HG03095 (cell line): ENCODE measurements at regions not wholly inside any gene's neighbourhood (a gene's known extent, or its start where the extent isn't known, plus 50 kb on each side); places are given as distances from the start of the nearest gene placed in this dataset.

Experiments used
- ATAC-seq: cut with Tn5 transposase; IDR thresholded peaks from one replicate; pipeline ENCODE4 v1.9.1; 2021; ENCODE audit warnings: moderate library complexity; ENCODE audit not compliant: unreplicated experiment

DNA sequence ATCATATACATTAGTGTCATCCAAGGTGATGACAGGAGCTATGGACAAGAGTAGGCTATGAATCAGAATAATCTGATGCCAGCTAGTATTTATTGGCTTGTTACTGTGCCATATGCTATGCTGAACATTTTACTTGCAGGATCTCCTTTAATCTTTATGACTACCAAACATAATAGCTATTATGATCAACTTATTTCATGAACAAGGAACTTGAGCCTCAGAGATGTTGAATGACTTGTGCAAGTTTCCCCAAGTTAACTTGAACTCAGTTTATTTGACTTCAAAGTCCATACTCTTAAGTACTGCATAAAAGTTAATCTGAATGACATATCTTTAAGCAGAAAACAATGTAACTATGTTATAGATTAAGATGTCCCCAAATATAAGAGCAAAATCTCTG lies 178.8 kb upstream of the ARHGAP20 start:
- no peak for ATAC-seq

- no peak for ATAC-seq
Measured at GRCh38 chr11:110886288-110886970, 174.2 kb upstream of the ARHGAP20 start.

GRCh38 chr11:110883256-110883655 lies 171.0 kb upstream of the ARHGAP20 start:
- ATAC-seq, result no peak

GRCh38 chr11:110878513-110878912 lies 166.3 kb upstream of the ARHGAP20 start:
- ATAC-seq, result no peak

DNA sequence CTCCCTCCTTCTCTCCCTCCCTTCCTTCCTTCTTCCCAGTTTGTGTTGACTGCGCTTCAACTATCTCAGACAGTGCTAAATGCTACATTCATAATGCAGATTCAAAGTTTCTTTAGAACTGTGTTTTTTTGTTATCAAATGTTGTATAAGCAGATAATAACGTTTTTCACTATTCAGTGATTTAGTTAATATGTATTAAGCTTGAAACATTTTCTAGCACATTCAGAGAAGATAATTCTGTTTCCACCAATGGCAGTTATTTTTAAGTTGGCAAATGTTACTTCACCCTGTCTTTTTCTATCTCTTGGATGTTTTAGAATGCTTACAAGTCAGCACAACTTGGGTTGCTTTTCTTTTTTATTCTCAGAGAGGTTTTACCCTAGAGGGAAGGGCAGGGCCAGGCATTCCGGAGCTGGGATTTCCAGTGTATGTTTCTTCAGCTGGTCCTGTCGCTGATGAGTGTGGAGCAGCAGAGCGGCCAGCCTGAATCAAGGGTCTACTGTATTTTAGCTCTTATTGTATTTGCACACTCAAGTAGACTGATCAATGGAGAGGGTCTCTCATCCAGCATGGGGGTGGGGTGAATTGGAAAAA lies 162.3 kb upstream of the ARHGAP20 start:
- no peak for ATAC-seq

DNA sequence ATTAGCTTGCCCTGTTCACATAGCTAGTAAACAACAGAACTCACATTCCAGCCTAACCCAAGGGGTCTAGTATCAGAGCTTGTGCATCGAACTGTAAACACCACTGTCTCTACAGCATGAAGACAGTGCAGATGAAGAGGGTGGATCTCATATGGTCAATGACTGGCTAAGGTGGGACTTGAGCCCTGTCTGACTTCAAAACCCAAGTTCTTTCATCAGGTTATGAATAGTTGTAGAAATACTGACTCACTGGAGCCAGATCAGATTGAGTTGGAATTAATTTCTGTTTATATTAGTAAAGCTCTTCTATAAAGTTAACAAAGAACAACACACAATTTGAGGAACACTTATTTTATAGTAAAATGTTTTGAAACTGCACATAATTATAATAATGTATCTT lies 161.7 kb upstream of the ARHGAP20 start:
- no peak for ATAC-seq

GRCh38 chr11:110870816-110871522 lies 158.7 kb upstream of the ARHGAP20 start:
- no peak for ATAC-seq

DNA sequence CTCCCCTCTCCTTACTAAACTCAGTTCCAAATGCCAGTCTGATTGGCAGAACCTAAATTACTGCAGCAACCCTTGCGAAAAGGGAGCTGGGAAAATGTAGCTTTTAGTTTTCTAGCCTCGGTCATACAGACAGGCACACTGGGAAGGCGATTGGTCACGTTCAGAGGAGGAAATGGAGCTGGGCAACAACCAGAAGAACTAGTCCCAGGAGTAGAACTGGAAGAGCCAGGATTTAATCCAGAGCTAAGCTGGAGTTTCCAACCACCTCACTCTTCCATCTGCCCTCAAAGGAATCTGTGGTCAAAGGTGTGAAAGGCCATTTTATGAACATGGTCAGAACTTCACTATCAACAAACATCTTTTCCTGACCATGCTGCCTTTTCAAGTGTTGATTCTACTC lies 155.7 kb upstream of the ARHGAP20 start:
- ATAC-seq, result no peak

DNA sequence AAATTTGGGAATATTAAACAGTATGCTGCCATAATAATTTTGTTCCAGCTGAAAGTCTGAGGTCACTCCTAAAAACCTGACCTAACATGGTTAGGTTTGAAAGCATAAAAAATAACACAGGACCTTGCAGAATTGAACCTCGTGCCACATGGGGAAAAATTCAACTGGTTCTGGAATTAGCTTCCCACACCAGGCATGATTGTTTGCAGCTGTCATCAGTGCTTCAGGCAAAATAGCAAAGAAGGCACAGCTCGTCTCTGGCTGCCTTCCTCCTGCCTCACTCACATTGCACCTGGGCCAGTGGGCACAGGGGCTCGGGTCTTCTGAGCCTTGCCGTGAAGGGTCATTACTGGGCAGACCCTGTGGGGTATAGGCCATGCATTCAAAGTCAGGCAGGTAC lies 153.8 kb upstream of the ARHGAP20 start:
- ATAC-seq, result no peak

DNA sequence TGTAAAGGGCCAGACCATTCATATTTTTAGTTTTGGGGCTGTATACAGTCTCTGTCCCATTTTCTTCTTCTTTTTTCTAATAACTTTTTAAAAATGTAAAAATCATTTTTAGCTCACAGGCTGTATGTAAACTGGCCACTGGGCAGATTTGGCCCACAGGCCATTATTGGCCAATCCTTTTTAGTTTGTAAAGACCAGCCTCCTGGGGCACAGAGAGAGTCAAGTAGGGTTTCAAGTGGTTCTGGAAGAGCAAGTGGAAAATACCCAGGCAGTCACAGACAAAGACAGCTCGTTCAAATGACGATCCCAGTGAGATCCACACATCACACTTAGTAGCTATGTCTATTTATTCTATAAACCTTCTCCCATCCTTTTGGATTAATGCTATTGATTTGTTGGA lies 150.2 kb upstream of the ARHGAP20 start:
- ATAC-seq, result no peak

GRCh38 chr11:110860461-110860860 lies 148.2 kb upstream of the ARHGAP20 start:
- no peak for ATAC-seq

GRCh38 chr11:110859998-110860397 lies 147.8 kb upstream of the ARHGAP20 start:
- no peak for ATAC-seq

DNA sequence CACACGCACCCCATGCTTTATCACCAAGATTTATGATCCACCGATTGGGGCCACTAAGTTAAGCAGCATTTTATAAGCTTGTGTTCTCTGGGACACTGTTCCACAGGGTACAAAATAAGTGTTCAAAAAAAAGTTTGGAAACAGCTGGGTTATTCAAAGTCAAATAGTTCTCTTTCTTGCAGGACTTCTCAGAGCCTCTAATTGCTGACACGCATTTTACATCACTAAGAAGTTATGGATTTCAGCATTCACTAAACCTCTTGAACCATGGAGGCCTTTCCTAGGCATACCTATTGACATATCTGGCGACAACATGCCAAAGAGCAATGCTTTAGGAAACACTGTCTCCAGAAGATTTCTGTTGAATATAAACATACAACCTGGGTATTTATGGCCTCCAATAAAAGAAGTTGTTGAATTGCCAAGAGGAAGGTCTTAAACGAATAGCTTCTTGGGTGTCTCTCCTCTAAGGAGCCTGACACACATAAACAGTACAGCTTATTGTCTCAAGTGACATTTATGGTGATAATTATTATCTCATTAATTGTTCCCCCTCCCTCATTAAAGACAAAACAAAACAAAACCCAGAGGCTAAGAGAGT lies 147.1 kb upstream of the ARHGAP20 start:
- ATAC-seq, result no peak

DNA sequence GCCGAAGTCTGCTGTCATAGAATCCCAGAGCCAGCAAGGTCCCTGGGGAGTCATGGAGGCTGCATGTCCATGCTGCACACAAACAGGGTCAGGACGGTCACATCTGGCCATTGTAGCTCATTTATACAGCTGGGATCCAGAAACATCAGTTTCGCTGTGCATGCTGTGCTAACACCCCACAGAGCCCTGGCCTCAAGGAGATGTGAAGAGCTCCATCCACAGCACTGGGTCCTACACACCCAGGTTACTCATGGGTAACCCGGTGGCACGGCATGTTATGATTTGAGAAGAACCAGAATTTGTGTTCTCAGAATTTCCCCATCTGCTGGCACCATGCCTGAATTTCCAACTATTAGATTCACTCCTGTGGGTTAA lies 146.3 kb upstream of the ARHGAP20 start:
- ATAC-seq, result no peak

DNA sequence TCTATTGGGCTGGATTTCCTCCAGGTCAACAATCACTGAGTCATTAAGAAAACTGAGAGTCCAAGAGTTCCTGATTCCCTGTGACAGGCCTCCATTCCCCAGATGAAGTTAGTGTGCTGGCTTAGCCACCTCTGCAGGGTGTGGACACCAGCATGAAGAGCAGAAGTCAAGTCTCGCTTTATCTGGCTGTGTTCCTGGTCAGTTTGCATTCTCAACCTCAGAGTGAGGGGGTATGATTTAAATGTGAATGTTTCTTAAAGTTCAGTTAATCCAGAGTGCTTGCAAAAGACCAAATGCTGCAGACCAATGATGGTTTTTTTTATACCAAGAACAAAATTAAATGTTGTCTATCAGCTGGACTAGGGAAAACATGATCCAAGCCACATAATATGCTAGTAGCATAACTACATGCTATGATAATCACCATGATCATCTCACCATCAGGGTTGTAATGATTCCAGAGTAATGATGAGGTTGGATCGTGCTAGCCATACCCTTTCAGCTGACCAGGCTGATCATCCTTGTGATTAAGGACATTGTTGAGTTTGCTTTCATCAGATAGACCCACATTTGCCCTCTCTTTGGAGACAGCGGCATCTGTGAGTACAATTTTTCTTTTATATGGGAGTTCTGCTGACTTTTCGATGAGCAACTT lies 145.8 kb upstream of the ARHGAP20 start:
- peak; percentile 37 for ATAC-seq

- ATAC-seq, result peak; percentile 53
Measured at GRCh38 chr11:110856996-110857812, 145.0 kb upstream of the ARHGAP20 start.

DNA sequence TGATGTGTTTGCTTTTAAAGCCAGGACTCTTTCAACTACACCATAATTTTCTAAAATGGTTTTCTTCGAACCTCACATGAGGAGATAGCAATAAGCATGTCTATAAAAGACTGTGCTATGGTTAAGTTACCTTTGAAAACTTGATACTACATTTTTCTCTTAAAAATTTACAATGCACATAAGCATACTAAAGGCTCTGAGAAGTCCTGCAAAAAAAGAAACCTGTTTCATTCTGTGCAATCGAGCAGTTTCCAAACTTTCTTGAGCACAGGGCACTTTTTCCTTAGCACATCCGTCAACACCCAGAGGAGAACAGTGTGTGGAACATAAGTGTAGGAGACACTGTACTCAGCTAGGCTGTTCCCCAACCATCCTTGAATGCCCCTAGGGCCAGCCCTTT lies 144.1 kb upstream of the ARHGAP20 start:
- no peak for ATAC-seq

DNA sequence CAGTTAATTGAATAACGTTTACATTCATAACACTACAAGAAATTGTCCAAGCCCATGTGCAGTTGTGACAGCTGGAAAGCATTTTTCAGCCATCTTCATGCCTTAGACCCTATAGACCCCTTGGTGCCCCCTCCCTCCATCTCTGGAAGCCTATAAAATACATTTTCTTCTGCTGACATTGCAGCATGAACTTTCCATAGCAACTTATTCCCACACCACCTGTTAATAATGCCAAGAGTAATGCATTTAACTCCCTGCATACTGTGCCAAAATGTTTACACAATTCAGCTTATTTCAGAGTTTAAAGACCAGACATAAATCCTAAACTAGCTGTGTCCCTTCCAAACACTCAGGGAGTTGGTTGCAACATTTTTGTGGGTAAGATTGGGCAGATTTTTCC lies 143.0 kb upstream of the ARHGAP20 start:
- no peak for ATAC-seq

GRCh38 chr11:110852921-110853490 lies 140.8 kb upstream of the ARHGAP20 start:
- ATAC-seq, result no peak

DNA sequence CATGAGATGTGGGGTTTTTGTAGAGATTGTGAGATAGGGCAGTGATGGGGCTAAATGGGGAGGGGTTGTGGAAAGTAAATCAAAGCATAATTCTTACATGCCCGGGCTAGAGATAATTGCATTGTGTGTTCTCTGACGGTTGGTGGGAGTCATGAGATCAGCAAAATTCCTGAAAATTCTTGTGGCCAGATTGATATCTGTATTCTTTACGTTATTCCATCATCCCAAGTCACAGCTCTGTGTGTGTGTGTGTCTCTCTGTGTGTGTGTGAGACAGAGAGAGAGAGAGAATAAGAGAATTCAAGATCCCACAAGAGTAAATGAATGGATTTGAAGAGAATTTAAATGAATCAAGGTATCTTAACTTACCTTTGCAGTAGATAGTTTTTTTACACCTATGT lies 138.6 kb upstream of the ARHGAP20 start:
- no peak for ATAC-seq
